ENCODE measurements at regions not wholly inside any gene's neighbourhood (a gene's known extent, or its start where the extent isn't known, plus 50 kb on each side); places are given as distances from the start of the nearest gene placed in this dataset.
A peak's percentile ranks its signal among the peaks of the same experiment; 100 is the strongest.
"Not testable (repeated sequence)": the region's sequence is repeated elsewhere in the genome, so short reads cannot be mapped to it uniquely, and the experiment has no call there.

- Mint-ChIP-seq H3K36me3 (no peaks in the 10 kb centered on the region), H3K27me3 (no peaks in the 10 kb centered on the region), H3K4me3 (peak overlapping the region; percentile 76), H3K4me1 (ENCODE audit: low read depth in 2 of 2) (peaks cover 70 to 72% of the 10 kb centered on the region in 2 donors), H3K9me3 (peaks cover 4% of the 10 kb centered on the region), H3K27ac (peak overlapping the region; percentile 91 to 98)
- DNase-seq (ENCODE audit: low spot score) (peak; percentile 74), ATAC-seq (peak; percentile 77 to 82)
Observed at GRCh38 chr12:107369679-107370078, 276.3 kb upstream of the CRY1 start.

- H3K4me1 Mint-ChIP-seq (ENCODE audit: low read depth in 2 of 2), result peaks cover 66 to 72% of the 10 kb centered on the region in 2 donors
- peak overlapping the region; percentile 91 to 98 for H3K27ac Mint-ChIP-seq
- ATAC-seq, result peak; percentile 73 to 78
Observed at GRCh38 chr12:107372229-107372658, 278.9 kb upstream of the CRY1 start.

GRCh38 chr12:107373238-107373809 lies 280.0 kb upstream of the CRY1 start:
- Mint-ChIP-seq H3K36me3 (no peaks in the 10 kb centered on the region), H3K27me3 (no peaks in the 10 kb centered on the region), H3K27ac (peak overlapping the region; percentile 91 to 98), H3K9me3 (no peaks in the 10 kb centered on the region), H3K4me1 (ENCODE audit: low read depth in 2 of 2) (peaks cover 64 to 70% of the 10 kb centered on the region in 2 donors), H3K4me3 (peak overlapping the region; percentile 75)
- DNase-seq (ENCODE audit: low spot score), result no peak
- no peak for ATAC-seq

More at GRCh38 chr12:107372229-107372658, 278.9 kb upstream of the CRY1 start:
- DNase-seq (ENCODE audit: low spot score), result peak; percentile 77
- peaks cover 4% of the 10 kb centered on the region for H3K9me3 Mint-ChIP-seq
- H3K4me3 Mint-ChIP-seq, result peak overlapping the region; percentile 75
- H3K36me3 Mint-ChIP-seq, result no peaks in the 10 kb centered on the region
- no peaks in the 10 kb centered on the region for H3K27me3 Mint-ChIP-seq

- ATAC-seq (no peak), DNase-seq (ENCODE audit: low spot score) (no peak)
- Mint-ChIP-seq H3K4me1 (ENCODE audit: low read depth in 2 of 2) (peaks cover 54 to 67% of the 10 kb centered on the region in 2 donors), H3K36me3 (no peaks in the 10 kb centered on the region), H3K27ac (peak overlapping the region; percentile 91 to 98), H3K4me3 (peak overlapping the region; percentile 65), H3K27me3 (no peaks in the 10 kb centered on the region), H3K9me3 (no peaks in the 10 kb centered on the region)
Observed at GRCh38 chr12:107374161-107374840, 281.0 kb upstream of the CRY1 start.

- Mint-ChIP-seq H3K9me3 (no peaks in the 10 kb centered on the region), H3K36me3 (no peaks in the 10 kb centered on the region), H3K27me3 (no peaks in the 10 kb centered on the region), H3K27ac (peak overlapping the region; percentile 91 to 98), H3K4me3 (no peak overlapping the region), H3K4me1 (ENCODE audit: low read depth in 2 of 2) (peaks cover 46 to 63% of the 10 kb centered on the region in 2 donors)
- ATAC-seq (no peak), DNase-seq (ENCODE audit: low spot score) (no peak)
Observed at GRCh38 chr12:107375231-107375630, 281.9 kb upstream of the CRY1 start.

GRCh38 chr12:107377596-107378385 lies 284.4 kb upstream of the CRY1 start:
- DNase-seq (ENCODE audit: low spot score) (no peak), ATAC-seq (no peak)
- Mint-ChIP-seq H3K9me3 (no peaks in the 10 kb centered on the region), H3K4me1 (ENCODE audit: low read depth in 2 of 2) (peaks cover 23 to 42% of the 10 kb centered on the region in 2 donors), H3K36me3 (no peaks in the 10 kb centered on the region), H3K4me3 (no peak overlapping the region), H3K27ac (peak overlapping the region in 1 of 2 donors; percentile 26), H3K27me3 (no peaks in the 10 kb centered on the region)

GRCh38 chr12:107378609-107379008 lies 285.3 kb upstream of the CRY1 start:
- no peak overlapping the region for H3K4me3 Mint-ChIP-seq
- no peaks in the 10 kb centered on the region for H3K36me3 Mint-ChIP-seq

GRCh38 chr12:107379142-107379851 lies 285.9 kb upstream of the CRY1 start:
- not testable (repeated sequence) for H3K27ac Mint-ChIP-seq, ATAC-seq, H3K27me3 Mint-ChIP-seq

More at GRCh38 chr12:107378609-107379008, 285.3 kb upstream of the CRY1 start:
- ATAC-seq, result no peak
- H3K9me3 Mint-ChIP-seq, result no peaks in the 10 kb centered on the region
- no peak for DNase-seq (ENCODE audit: low spot score)
- H3K27me3 Mint-ChIP-seq, result no peaks in the 10 kb centered on the region
- H3K27ac Mint-ChIP-seq, result no peak overlapping the region
- H3K4me1 Mint-ChIP-seq (ENCODE audit: low read depth in 2 of 2), result peaks cover 15 to 34% of the 10 kb centered on the region in 2 donors

GRCh38 chr12:107379852-107380567 lies 286.7 kb upstream of the CRY1 start:
- Mint-ChIP-seq H3K4me1 (ENCODE audit: low read depth in 2 of 2) (peaks cover 5 to 23% of the 10 kb centered on the region in 2 donors), H3K36me3 (no peaks in the 10 kb centered on the region), H3K27me3 (no peaks in the 10 kb centered on the region), H3K27ac (no peak overlapping the region), H3K4me3 (no peak overlapping the region), H3K9me3 (no peaks in the 10 kb centered on the region)
- ATAC-seq, result no peak
- no peak for DNase-seq (ENCODE audit: low spot score)

More at GRCh38 chr12:107379142-107379851, 285.9 kb upstream of the CRY1 start:
- DNase-seq (ENCODE audit: low spot score); H3K4me3 Mint-ChIP-seq; H3K9me3 Mint-ChIP-seq; H3K36me3 Mint-ChIP-seq: not testable (repeated sequence)
- peaks cover 8 to 28% of the 10 kb centered on the region in 2 donors for H3K4me1 Mint-ChIP-seq (ENCODE audit: low read depth in 2 of 2)

GRCh38 chr12:107384645-107385044 lies 291.3 kb upstream of the CRY1 start:
- H3K9me3 Mint-ChIP-seq, result no peaks in the 10 kb centered on the region
- no peaks in the 10 kb centered on the region for H3K36me3 Mint-ChIP-seq
- H3K4me3 Mint-ChIP-seq, result no peak overlapping the region
- peaks cover 0 to 7% of the 10 kb centered on the region in 2 donors for H3K27me3 Mint-ChIP-seq
- ATAC-seq (no peak), DNase-seq (ENCODE audit: low spot score) (no peak)
- H3K27ac Mint-ChIP-seq, result no peak overlapping the region
- peaks cover 12 to 15% of the 10 kb centered on the region in 2 donors for H3K4me1 Mint-ChIP-seq (ENCODE audit: low read depth in 2 of 2)

GRCh38 chr12:107385509-107385908 lies 292.2 kb upstream of the CRY1 start:
- Mint-ChIP-seq H3K27ac (peak overlapping the region in 1 of 2 donors; percentile 35), H3K27me3 (peaks cover 0 to 10% of the 10 kb centered on the region in 2 donors), H3K9me3 (no peaks in the 10 kb centered on the region), H3K4me3 (no peak overlapping the region), H3K36me3 (no peaks in the 10 kb centered on the region), H3K4me1 (ENCODE audit: low read depth in 2 of 2) (peaks cover 14 to 15% of the 10 kb centered on the region in 2 donors)
- ATAC-seq, result peak in 1 of 2 donors; percentile 22
- DNase-seq (ENCODE audit: low spot score), result no peak

GRCh38 chr12:107386569-107386968 lies 293.2 kb upstream of the CRY1 start:
- no peak overlapping the region for H3K4me3 Mint-ChIP-seq
- peak overlapping the region in 1 of 2 donors; percentile 35 for H3K27ac Mint-ChIP-seq
- ATAC-seq, result peak in 1 of 2 donors; percentile 43
- no peaks in the 10 kb centered on the region for H3K9me3 Mint-ChIP-seq
- peaks cover 0 to 10% of the 10 kb centered on the region in 2 donors for H3K27me3 Mint-ChIP-seq
- peaks cover 14 to 15% of the 10 kb centered on the region in 2 donors for H3K4me1 Mint-ChIP-seq (ENCODE audit: low read depth in 2 of 2)
- DNase-seq (ENCODE audit: low spot score), result no peak
- H3K36me3 Mint-ChIP-seq, result no peaks in the 10 kb centered on the region

- H3K9me3 Mint-ChIP-seq, result no peaks in the 10 kb centered on the region
- no peaks in the 10 kb centered on the region for H3K36me3 Mint-ChIP-seq
- peak overlapping the region; percentile 16 to 23 for H3K27ac Mint-ChIP-seq
- H3K27me3 Mint-ChIP-seq, result peaks cover 0 to 10% of the 10 kb centered on the region in 2 donors
- no peak overlapping the region for H3K4me3 Mint-ChIP-seq
- ATAC-seq (no peak), DNase-seq (ENCODE audit: low spot score) (no peak)
- H3K4me1 Mint-ChIP-seq (ENCODE audit: low read depth in 2 of 2), result peaks cover 17 to 23% of the 10 kb centered on the region in 2 donors
Observed at GRCh38 chr12:107388263-107388662, 294.9 kb upstream of the CRY1 start.
